NCI-H1105 treated with DMSO at 0.1 percent for 48 hours (cell line): ENCODE measurements at regions not wholly inside any gene's neighbourhood (a gene's known extent, or its start where the extent isn't known, plus 50 kb on each side); places are given as distances from the start of the nearest gene placed in this dataset.
"Not testable (repeated sequence)": the region's sequence is repeated elsewhere in the genome, so short reads cannot be mapped to it uniquely, and the experiment has no call there.

Experiments used
- DNase-seq: peaks from one replicate; lab custom pipeline; 2025; lab: John Stamatoyannopoulos, UW

- DNase-seq = no peak
Measured at GRCh38 chr2:242004902-242005230, 135.3 kb downstream of the RTP5 start.

- DNase-seq = not testable (repeated sequence)
Measured at GRCh38 chr2:242006091-242006634, 136.6 kb downstream of the RTP5 start.

GRCh38 chr2:242008908-242009307, 139.4 kb downstream of the RTP5 start:
- not testable (repeated sequence) for DNase-seq

GRCh38 chr2:242009846-242010245, 140.3 kb downstream of the RTP5 start:
- DNase-seq = not testable (repeated sequence)

GRCh38 chr2:242010252-242011166, 141.0 kb downstream of the RTP5 start:
- DNase-seq = not testable (repeated sequence)

- no peak for DNase-seq
Measured at GRCh38 chr2:242011167-242011513, 141.6 kb downstream of the RTP5 start.

- no peak for DNase-seq
Measured at GRCh38 chr2:242011516-242011915, 142.0 kb downstream of the RTP5 start.

- DNase-seq = no peak
Measured at GRCh38 chr2:242011991-242012764, 142.6 kb downstream of the RTP5 start.

GRCh38 chr2:242012956-242013764, 143.6 kb downstream of the RTP5 start:
- no peak for DNase-seq

- no peak for DNase-seq
Measured at GRCh38 chr2:242013771-242014170, 144.2 kb downstream of the RTP5 start.

- DNase-seq = no peak
Measured at GRCh38 chr2:242015108-242016065, 145.9 kb downstream of the RTP5 start.

GRCh38 chr2:242017086-242017485, 147.6 kb downstream of the RTP5 start:
- no peak for DNase-seq

- DNase-seq = not testable (repeated sequence)
Measured at GRCh38 chr2:242018416-242018815, 148.9 kb downstream of the RTP5 start.

GRCh38 chr2:242019344-242019743, 149.8 kb downstream of the RTP5 start:
- no peak for DNase-seq

- no peak for DNase-seq
Measured at GRCh38 chr2:242020196-242021004, 150.9 kb downstream of the RTP5 start.

GRCh38 chr2:242022550-242023290, 153.2 kb downstream of the RTP5 start:
- DNase-seq = no peak

GRCh38 chr2:242024751-242025355, 155.3 kb downstream of the RTP5 start:
- no peak for DNase-seq

GRCh38 chr2:242027676-242028450, 158.3 kb downstream of the RTP5 start:
- DNase-seq = no peak
